ENCODE measurements at regions not wholly inside any gene's neighbourhood (a gene's known extent, or its start where the extent isn't known, plus 50 kb on each side); places are given as distances from the start of the nearest gene placed in this dataset.
"Not testable (repeated sequence)": the region's sequence is repeated elsewhere in the genome, so short reads cannot be mapped to it uniquely, and the experiment has no call there.

DNA sequence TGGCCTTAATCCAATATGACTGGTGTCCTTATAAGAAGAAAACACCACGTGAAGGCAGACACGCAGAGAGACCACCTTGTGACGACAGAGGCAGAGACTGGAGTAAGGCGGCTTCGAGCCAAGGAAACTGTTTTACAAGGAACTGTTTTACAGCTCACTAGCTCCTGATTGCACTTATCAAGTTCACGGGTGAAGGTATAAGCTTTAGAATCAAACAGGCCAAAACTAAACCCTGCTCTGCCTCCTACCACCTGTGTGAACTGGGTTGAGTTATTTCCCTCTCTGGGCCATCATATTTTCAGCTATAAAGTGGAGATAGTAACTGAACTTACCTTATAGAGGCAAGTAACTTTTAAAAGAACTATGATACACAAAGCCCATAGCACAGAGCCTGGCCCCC lies 166.9 kb upstream of the NFIA start:
- no peak for DNase-seq (ENCODE audit: low read depth)

DNA sequence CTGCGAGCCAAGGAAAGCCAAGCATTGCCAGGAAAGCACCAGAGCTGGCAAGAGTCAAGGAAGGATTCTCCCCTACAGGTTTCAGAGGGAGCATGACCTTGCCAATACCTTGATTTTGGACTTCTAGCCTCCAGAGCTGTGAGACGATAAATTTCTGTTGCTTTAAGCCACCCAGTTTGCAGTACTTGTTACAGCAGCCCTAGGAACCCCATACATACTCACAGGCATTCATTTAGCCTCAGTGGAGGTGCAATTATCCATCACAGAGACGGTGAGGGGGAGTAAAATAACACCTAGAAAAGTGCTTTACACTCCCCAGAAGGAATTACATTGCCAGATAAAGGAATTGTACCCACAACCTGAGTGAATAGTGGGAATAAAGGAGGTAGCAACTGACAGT lies 167.4 kb upstream of the NFIA start:
- no peak for DNase-seq (ENCODE audit: low read depth)

DNA sequence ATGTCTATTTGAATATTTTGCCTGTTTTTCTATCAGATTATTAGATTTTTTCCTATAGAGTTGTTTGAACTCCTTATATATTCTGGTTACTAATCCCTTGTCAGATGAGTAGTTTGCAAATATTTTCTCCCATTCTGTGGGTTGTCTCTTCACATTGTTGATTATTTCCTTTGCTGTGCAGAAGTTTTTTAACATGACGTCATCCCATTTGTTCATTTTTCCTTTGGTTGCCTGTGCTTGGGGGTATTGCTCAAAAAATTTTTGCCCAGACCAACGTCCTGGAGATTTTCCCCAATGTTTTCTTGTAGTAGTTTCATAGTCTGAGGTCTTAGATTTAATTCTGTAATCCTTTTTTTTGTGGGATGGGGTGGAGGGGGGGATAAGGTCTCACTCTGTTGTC lies 168.7 kb upstream of the NFIA start:
- not testable (repeated sequence) for DNase-seq (ENCODE audit: low read depth)

DNA sequence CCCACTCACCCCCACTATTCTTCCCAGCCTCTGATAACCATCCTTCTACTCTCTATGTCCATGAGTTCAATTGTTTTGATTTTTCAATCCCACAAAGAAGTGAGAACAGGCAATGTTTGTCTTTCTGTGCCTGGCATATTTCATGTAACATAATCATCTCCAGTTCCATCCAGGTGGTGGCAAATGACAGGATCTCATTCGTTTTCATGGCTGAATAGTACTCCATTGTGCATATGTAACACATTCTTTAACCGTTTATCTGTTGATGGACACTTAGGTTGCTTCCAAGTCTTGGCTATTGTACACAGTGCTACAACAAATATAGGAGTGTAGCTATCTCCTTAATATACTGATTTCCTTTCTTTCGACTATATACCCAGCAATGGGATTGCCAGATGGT lies 169.3 kb upstream of the NFIA start:
- DNase-seq (ENCODE audit: low read depth): no peak

DNA sequence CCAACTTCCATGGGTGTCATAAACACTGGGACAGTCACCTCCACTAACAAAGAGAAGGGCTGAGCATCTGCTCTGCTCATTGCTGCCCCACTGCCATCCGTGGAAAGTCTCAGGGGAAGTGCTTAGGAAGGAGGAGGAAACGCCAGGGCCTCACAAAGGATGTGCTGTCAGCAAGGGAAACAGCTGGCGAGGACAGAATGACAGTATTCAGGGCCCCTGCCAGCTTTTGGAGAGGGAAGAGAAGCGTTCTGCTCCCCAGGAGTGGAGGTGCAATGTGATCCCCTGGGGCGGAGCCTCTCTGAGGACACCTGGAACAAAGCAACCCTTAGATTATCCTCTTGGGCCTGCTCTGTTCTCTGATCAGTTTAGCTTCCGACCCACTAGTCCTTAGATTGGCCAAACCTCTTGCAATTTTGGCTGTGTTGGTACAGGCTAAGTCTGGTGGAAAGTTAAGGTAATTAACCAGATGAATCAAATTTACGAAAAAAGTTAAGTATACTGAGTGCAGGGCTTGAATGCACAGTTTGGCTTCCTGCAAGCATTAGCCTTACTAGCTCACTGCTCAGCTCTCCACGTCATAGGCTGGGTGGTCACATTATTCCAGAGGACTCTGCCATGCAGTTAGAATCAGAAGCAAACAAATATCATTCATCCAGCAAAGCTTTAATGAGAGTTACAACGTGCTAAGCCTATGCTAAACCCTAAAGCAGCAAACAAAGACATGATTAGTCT lies 170.2 kb upstream of the NFIA start:
- DNase-seq (ENCODE audit: low read depth): no peak

DNA sequence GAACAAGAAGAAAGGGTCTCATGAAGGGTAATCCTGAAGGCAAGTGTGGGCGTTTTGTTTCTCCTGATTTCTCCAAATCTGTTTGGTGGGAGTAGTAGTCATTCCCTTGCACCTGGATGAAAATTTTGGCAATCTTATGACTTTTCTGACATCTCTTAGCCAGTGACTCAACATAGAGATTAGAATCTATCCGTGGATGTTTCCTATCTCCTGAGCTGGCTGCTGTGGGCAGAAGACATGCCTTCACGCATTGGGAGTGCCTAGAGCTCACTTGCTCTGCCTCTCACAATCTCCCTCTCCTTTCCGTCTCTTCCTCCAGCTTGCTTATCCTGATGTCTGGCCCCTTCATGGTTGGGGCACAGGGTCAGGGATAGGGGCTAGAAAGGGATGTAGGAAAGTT lies 174.2 kb upstream of the NFIA start:
- DNase-seq (ENCODE audit: low read depth): no peak

DNA sequence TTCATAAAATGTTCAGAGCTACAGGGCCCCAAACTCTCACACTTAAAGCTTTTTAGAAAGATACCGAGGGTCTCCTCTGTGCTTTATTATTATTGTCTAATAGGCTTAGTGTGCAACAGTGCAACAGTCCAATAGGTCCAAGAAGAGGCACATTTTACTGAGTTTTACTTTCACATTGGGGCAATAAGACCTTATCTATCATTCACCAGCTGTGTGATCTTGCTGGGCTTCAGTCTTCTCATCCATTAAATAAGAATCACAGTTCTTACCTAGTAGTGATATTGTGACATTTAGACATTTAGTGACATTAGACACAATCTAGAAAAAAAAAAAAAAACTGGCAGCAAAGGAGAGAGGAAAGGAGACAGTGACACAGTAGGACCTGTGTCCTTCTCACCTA lies 175.8 kb upstream of the NFIA start:
- no peak for DNase-seq (ENCODE audit: low read depth)

DNA sequence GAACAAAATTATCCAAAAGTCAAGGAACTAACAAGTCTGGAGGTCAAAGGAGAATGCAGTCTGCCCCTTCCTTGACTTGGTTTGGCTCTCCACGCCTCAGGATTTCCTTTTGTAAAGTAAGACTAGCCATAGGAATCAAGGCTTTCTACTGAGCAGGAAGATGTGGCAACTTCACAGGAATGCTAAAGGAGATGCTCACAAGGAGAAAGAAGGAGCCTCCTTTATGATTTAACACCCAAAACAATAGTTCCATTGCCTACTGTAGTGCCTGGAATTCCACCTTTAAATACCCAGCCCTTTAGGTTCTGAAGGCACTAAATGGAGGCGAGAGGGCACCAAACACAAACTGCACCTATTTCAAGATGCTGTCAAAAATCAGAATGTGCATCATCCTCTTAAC lies 176.3 kb upstream of the NFIA start:
- no peak for DNase-seq (ENCODE audit: low read depth)

DNA sequence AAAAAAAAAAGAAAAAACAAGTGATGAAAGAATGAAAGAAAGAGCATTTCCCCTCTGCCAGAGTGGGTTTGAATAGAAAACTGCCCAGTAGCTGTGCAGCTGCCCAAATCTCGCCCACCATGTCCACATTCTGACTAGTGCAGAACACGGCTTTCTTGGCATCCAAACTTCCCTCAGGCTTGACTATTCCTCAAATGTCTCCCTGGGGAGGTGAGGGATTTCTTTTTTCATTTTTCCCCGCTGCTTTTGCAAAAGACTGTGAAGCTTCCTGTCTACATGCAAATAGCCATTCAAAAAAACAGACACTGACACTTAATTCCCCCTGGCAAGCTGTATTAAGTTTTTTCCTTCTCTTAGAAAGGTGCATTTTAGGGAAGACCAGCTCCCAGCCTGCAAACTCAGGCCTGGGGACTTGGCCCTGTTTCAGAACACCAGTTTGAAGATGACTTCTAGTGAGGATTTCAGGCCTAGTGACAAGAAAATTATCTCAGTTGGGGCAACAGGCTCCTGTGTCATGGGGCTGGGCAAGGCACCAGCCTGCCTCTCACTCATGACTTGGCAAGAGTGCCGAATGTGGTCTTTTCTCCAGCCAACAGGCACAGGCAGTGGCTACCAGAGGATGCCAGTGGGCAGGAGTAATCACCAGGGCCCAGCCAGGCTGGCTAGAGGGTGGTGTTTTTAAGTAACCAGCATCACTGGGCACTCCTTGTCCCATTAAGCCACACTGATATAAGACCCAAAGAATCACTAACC lies 178.1 kb upstream of the NFIA start:
- no peak for DNase-seq (ENCODE audit: low read depth)

DNA sequence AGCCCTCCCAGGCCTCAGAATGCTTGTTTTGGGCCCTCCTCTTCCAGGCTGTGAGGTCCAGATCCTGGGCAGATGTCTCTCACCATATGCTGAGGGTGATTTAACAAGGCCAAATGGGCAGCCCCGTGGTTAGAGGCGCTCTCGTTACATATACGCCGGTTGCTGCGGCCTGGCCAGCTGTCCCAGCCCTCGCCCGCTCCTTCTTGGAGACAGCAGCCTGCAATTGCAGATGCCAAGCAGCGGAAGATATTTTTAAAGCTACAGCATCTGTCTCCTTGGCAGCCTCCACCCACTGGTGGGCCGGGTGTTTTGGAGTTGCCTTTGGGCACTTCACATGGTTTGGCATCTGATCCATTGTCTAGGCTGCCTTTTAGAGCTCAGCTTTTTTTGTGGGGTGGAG lies 178.8 kb upstream of the NFIA start:
- DNase-seq (ENCODE audit: low read depth): no peak

DNA sequence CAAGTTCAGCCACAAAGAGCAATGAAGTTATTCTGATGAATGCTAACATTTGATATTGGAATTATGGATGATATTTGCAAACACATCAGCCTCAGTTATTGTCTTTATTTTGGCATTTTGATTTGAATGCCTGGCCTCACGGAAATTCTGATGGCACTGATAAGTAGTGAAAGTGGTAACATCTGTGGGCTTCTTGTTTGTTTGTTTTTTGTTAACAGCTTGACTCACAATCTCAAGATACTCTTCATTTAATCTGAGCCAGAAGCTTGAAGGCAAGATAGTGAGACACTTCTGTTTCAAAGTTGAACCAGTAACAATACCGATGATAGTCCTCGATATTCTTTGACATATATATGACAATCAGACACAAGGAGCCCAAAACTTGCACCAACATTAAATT lies 182.9 kb upstream of the NFIA start:
- no peak for DNase-seq (ENCODE audit: low read depth)

DNA sequence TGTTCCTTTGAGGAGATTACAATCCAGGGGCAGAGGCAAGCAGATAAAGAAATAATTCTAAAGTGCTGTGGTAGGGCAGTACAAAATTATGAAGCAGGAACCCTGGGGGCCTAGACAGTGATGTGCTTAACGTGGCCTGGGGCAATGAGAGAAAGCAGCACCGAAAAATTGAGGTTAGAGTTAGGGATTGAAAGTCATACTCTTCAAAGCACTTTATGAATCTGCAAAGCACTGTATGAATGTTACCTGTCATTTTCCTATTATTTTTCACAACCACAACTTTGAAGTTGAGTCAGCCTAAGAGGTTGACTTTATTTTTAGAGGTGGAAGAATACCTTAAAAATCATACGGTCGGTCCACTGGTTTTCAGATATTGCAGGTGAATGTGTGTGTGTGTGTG lies 183.4 kb upstream of the NFIA start:
- DNase-seq (ENCODE audit: low read depth): no peak

DNA sequence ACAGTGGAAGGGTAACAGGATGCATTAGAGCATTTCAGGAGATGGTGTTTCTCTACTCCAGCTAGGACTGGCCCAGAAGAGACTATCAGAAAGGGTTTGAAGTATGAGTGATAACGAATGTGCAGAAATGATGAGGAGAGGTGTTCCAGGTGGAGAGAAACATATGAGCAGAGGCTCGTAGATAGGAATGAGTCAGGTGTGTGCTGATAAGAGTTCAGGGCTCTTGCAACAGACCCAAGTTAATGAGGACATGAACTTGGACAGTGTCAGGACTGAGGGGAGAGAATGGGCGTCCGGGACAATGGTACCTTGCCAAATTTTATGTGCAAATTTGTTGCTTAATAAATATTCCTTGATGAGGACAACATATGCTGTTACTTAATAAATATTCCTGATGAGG lies 183.9 kb upstream of the NFIA start:
- DNase-seq (ENCODE audit: low read depth): no peak

DNA sequence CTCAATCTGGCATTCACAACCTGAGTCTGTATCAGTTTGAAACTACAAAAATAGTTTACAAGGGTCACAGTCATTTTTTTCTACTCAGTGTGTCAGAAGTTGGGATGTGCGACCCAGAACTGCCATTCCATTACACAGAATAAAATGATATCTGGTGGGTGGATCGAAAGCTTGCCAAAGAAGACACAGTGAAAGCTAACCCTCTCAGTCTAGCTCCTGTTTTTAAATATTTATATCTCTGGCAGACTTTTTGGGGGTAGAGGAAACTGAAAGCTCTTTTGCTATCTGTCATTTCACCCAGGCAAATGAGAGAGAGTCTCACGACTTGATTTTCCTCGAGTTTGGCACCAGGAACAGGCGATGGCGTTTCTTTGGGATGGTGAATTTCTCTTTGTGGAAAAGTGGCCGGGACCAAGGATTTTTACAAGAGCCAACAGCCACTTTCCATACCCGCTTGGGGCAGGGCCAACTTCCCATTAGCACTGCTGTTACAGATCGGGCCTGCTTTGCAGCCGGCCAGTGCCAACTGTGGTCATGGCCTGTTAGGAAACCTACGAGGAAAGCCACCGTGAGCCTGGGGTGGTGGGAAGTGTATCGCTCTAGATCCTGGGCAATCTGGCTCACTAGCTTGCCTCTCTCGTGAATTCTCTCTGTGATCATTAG lies 185.5 kb upstream of the NFIA start:
- DNase-seq (ENCODE audit: low read depth): no peak

DNA sequence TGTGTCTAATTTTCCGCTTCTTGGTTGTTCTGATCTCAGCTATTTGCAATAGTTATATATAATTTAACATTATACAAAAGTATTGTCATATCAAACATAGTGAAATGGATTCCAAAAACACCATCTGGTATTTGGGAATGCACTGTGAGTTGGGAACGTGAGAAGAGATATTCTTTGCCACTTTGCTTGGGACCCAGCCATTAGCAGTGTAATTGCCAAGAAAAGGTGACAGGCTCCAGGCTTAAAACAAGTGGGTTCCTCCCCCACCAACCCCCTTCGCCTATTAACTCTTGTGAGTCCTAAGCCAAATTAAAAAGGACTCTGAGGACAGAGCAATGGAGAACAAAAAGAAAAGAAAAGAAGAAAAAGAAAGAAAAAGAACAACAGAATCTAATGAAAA lies 186.7 kb upstream of the NFIA start:
- DNase-seq (ENCODE audit: low read depth): no peak

DNA sequence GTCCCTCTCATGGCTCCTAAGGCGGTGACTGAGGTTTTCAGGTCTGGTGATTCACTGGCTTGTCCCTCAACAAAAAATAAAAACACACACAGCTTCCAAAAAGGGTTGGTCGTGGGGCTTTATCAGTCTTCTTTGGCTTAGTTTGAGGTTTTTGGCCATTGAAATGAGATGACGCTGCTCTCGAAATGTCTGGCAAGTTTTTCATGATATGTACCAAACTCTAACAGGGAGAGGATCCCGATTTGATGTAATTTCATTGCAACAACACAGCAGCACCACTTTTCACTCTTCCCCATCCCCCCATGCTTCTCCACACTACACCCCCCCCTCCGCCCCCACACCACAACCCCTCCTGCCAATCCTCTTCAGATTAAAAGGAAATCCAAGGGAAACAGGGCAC lies 187.1 kb upstream of the NFIA start:
- no peak for DNase-seq (ENCODE audit: low read depth)

DNA sequence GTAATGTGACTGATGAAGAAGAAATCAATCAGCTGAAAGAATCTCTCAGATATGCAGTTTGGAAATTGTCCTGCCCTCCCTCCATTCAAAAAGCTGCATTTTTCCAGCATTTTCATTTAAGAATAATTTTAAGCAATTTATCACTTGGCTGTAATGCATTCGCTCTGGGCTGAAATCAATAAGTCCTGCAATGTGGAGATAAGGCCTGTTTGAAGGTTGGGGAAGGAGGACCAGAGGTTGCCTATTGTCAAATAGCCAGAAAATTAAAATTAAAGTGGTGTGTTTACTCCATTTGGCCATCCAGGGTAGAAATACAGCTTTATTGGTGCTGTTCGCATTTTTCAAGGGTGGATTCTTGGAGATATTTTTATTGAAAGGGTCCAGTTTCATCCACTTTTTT lies 187.6 kb upstream of the NFIA start:
- no peak for DNase-seq (ENCODE audit: low read depth)

DNA sequence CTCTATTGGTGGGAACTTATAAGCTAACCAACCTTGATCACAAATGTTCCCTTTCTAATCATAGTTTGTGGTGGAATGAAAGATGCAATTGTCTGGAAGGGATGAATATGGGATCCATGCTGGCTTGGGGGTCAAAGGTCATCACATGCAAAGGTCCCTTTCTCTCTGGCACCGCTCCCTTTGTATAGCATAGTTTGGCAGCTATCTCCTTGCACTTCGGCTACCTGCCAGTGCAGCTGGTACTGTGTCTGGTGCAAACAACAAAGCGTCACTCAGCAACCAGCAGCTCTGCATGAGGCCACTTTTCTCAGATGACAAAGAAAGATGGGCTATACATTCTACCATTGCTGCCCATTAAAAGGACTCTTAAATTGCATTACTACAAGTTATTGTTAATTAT lies 188.2 kb upstream of the NFIA start:
- DNase-seq (ENCODE audit: low read depth): no peak

DNA sequence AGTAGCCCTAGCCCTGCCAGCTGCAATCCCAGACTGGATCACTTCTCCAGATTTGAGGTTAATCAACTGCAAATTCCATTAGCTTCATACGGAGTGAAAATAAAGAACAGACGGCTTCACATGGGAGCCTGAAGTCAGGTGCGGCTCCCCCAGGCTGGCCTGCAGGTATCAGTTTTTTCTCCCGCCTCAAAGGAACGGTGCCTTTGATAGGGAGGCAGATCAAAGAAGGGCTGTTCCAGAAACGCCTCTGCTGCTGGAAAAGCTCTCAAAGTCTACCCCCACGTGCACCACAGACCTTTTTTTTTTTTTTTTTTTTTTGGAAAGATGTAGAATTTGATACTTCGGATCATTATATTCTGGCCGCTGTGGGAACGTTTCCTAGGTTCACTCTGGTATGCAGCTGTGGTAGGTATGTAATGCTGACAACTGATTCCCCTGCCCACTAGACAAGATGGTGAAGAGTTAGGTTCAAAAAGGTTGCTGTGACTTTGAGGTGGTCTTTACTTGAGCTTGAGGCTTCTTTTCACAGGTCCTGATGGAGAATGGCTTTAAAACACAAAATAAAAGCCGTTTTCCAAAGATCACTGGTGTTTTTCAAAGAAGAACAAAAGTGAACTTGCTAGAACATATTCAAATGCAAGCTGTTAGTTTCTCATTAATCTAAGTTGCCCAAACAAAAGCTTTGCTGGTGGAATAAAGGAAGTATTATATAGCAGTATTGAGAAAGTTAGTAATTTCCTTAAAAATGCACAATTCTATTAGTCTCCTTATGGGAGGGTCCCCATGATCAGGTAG lies 189.0 kb upstream of the NFIA start:
- no peak for DNase-seq (ENCODE audit: low read depth)

DNA sequence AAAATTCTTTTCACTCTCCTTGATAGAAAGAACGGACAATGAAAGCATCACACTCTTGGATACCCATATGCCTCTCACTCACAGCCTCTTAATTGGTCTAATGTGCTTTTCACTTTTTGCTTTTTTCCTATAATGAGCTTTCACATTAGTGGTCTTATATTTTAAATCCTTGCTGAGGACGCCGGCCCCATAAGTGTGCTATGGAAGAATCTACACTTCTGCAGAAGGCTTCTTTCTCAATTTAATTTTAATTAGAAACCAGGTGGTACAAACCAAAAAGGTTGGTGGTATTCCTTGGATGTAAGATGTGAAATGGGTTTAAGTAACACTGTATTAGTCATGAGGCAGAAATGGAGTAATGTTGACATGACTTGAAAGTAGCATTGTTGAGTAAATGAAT lies 190.6 kb upstream of the NFIA start:
- DNase-seq (ENCODE audit: low read depth): no peak

DNA sequence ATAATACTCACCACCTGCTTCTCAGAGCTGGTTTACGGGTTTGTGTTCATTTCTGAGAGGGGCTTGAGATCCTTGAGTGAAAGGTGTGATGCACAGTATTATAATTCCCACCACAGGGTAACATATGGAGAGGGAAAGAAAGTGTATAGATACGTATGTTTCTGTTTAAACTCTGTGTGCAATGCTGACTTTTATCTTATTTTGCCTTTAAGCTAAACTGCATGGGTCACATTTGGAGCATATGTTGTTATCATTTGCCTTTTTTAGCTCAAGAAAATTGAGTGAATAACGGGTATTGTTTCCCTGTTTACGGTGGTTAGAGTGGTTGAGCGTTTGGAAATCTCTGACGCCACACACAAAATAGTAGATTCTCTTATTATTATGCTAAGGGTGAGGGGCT lies 191.1 kb upstream of the NFIA start:
- no peak for DNase-seq (ENCODE audit: low read depth)

DNA sequence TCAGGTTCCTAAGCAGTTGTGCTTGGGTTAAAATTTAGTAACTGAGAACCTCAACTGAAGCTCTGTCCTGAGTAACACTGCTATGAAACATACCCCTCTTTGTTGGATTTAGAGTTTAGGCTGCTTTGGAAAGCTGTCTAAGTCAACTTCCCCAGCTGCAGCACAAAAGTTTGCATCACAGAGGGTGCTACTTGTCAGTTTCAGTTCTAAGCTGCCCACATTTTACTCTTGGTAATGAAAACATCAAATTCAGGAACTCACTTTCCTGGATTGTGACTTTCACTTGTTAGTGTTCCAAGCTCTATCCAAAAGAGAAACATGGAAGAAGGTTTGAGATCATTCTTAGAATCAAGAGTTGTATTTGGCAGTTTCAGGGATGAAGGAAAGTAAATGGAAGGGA lies 191.7 kb upstream of the NFIA start:
- no peak for DNase-seq (ENCODE audit: low read depth)

DNA sequence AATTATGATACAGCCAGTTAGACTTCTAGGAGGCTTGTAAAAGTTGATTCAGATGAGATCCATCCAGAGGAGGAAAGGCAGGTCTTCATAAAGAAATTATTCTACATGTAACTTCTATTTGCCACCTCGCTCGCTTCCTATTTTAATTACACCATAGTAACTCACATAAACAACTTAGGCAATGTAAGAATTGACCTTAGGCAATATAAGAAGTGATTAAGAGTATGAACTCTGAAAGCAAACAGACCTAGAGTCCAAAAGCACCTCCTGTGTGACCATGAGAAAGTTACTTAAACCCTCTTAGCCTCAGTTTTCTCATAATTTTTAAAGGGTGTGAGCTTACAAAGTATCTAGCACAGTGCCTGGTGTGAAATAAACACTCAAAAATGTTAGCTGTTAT lies 192.7 kb upstream of the NFIA start:
- DNase-seq (ENCODE audit: low read depth): no peak

Measured in CMK (cell line).